HG03280 (cell line): ENCODE measurements at regions not wholly inside any gene's neighbourhood (a gene's known extent, or its start where the extent isn't known, plus 50 kb on each side); places are given as distances from the start of the nearest gene placed in this dataset.

Experiments
- ATAC-seq: cut with Tn5 transposase; IDR thresholded peaks from one replicate; pipeline ENCODE4 v1.9.1; 2021; ENCODE audit warnings: mild to moderate bottlenecking, moderate library complexity; ENCODE audit not compliant: unreplicated experiment

DNA sequence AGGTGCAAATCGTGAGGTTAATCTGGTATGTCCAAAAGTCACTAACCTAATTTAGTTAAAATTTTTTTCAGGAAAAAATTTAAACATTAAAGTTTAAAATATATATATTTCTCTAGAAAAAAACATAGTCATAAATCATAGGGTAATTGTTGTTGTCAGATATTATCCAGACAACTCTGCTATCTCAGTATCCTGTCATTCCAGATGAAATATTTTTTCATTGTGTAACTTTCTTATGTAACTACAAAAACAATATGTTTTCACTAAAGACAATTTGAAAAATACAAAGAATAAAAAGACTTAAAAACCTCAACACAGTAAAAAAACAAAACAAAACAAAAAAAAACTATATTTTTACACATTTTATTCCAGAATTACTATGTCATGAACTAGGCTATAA, 57.6 kb downstream of the TENT5A start:
- ATAC-seq, result no peak

DNA sequence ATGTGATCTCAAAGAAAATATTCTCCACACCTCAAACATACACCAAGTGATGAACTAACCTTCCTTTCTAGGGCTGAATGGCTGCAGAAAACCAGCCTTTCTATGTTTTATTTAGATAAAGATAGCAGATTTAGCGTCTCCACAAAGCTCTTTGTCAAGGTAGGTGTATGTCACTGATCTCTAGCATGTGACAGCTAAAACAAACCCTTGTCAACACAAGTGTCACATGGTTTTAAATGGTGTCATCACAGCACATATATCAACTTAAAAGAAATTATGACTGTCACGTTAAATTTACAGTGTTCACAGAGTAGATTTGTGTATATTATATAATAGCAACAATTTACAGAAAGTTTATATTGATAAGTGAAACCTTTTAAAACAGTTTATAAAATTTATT, 58.3 kb downstream of the TENT5A start:
- no peak for ATAC-seq

DNA sequence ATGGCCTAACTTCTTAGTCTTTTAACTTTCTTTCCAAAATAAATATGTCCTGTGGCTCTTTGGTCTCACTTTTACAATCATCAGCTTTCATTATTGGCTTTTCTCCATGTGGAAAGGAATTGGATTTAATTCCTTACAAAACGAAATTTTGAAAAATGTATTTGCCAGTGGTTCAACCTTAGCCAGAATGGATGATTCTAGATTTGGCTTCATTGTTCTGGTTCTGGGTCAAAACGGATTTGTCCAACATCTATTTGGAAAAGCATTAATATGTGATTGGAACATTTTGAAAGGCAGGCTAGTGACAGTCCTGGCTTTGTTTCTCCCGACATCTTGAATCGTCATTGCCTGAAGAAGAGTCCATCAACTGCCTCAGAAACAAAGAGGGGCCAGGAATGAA, 59.2 kb downstream of the TENT5A start:
- no peak for ATAC-seq

DNA sequence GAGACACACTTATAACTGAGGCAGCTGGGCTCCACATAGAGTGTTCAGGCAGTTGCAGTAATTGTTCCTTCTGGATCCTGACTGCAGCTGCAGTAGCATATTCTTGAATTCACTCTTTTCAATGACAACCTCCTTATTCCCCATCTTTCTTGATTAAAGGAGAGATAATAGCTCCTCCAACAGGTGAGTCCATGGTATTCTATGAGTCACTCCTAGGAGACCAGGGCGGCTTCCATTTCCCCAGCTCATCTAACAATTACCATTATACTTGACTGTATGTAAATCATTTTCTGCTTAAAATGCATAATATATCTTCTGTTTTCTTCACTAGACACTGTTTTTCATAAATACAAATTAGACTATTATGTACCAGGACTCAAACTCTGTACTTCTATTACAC, 62.4 kb downstream of the TENT5A start:
- ATAC-seq, result no peak

DNA sequence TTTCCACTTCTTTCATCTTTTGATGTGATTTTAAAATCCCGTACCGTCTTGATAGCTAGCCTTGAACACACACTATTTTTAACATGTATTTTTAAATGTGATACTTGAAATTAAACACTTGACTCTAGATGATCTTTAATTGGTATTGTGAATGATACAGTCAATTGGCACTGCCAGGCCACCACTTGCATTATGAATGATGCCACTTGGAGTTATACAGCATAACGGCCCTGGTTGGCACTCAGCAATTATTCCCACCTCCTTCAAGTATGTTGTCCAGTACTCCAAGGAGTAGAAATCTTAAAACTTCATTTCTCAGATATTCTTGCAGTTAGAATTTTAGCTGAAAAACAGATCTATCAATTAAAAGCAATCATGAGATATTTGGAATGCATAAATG, 62.9 kb downstream of the TENT5A start:
- no peak for ATAC-seq

DNA sequence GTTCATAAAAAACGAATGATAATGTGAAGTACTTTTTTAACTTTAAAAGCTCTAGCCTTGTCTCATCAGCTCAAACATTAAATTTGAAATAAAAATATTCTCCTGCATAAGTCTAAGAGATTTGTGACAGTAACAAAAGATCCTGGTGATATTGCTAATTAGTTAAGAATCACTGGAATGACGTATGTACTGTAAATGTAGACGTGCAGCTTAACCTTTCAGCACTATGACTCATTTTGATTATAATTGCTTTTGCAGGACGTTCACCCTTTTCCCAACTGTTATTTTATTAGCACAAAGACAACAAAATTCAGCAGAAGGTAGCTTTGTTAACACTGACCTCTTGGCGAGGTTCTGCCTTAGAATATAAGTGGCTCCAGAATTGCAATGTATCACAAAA, 68.6 kb downstream of the TENT5A start:
- ATAC-seq, result no peak

DNA sequence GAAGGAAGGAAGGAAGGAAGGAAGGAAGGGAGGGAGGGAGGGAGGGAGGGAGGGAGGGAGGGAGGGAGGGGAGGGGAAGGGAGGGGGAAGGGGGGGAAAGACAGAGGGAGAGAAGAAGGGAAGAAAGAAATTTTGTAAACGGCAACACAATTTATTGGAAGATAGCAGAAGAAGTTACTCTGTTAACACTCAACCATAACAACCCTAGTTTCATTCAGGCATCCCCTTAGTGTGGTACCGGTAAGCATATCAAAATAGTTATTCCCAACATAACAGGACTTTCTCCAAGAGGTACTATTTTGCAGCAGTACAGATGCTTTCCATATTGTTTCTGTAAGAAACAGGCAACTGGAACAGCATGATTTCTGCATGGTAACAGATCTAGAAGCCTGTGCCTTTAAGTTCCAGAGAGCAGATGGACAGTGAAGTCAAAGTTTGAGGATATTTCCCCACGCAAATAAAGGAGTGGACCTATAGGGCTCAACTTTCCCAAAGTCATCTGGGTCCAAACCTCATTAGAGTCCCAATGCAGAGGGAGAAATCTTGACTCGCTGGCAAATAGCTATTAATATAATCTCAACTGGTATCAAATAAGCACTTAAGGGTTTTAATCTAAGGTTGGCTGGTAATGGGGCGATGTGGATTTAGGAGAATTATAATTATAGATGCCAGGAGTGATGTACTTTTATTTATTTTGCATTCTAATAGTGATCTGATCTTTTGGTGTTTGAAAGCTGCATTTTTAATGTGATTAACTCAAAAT, 69.4 kb downstream of the TENT5A start:
- ATAC-seq, result no peak

DNA sequence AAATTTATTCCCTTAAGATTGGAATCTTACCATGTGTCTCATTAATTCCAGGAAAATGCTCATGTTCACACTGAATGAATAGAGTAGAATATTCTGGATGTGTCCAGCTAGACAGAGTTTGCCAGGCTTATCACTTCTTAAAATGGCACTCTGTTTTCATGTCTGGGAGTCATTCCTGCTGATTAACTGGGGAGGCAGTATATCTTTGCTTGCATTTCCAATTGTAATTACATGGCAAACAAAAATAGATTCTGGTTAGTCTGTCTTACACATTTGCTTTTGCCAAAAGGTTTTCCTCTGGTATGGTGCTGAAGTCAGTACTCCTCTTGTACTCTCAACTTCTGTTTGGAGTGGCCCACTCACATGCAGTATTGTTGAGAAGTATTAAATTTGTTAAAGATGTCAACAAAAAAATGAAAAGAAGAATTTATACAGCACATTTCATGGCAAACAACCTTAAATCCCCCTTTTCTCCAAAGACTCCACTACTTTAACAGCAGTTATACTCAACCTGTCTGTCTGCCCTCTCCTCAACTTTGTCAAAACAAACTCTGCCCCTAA, 70.2 kb downstream of the TENT5A start:
- ATAC-seq, result no peak

DNA sequence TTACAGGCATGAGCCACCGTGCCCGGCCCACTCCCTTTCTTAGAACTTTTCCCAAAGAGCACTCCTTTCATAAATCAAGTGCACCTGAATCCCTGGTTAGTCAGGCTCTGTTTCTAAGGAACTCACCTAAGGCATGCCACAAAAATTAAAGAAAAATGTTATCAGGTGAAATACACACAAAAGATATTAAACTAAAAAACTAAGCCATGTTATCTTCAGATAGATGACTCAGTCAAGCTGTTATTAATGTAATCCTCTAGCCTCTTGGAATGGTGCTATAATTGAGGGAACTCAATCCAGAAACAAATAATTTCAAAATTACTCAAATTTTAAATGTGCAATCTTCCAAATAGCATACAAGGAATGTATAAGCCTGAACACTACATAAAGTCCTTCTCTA, 83.0 kb downstream of the TENT5A start:
- no peak for ATAC-seq

DNA sequence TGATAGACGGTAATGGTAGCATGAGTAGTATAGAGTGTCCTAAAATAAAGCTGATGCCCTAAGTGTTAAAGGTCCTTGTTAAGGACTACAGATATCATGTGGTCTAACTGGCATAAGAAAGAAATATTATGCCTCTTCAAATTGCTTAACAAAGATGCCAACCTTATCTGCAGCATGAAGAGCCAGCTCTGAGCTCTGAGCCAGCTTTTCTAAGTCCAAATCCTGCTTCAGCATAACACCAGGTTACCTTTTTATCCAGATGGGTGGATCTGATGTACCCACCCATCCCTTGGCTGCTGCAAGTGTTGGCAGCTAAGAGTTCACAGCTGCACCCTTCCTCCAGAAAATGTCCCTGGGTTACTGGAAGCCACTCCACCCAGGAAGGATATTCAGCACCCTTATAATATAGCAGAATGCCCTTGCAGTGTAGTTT, 83.8 kb downstream of the TENT5A start:
- ATAC-seq, result no peak

DNA sequence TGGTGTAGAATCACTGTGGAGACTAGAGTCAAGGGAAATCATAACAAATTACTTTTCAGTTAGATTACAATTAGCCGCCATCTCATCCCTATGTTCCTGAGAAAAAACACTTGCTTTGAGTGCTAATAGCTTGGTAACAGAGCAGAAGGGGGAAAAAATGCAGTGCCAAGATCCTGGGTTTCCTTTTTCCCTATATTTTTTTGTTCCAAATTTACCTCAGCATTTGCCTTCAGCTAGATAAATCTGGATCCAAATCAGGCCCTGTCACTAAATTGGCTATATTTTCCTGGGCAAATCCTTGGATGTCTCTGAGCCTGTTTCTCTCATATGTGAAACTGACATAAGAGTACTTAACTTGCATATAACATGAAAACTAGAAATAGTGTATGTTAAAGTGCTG, 86.0 kb downstream of the TENT5A start:
- no peak for ATAC-seq

DNA sequence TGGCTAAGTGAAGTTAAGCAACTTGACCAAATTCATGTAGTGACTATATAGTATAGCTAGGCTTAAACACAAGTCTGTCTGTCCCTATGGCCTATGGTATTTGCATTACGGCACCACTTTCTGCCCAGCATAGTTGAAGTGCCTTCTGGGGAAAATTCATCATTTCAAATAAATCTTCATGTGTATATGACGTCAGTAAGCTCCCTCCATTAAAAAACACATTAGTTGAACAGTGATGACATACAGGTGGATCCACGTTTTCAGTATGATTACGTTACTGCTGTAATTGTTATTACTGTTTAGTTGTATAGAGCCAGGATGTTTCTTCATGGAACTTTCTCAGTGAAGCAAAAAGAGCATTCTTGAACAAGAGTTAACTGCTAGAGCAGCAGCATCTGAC, 96.2 kb downstream of the TENT5A start:
- ATAC-seq, result no peak

DNA sequence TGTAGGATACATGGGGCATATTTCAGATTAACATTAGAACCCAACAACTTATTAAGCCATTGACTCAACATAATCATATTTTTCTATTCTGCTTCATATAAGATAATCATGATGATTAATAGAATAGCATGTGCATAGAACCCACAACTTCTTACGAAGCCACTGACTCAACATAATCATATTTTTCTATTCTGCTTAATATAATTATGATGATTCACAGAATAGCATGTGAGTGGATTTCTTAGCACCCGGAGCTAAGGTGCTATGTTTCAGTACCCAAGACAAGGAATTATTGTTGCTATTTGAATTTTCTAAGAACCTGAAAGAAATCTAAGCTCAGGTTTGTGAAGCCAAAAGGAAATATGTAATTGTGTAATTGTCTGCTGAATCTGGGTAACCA, 96.8 kb downstream of the TENT5A start:
- no peak for ATAC-seq

DNA sequence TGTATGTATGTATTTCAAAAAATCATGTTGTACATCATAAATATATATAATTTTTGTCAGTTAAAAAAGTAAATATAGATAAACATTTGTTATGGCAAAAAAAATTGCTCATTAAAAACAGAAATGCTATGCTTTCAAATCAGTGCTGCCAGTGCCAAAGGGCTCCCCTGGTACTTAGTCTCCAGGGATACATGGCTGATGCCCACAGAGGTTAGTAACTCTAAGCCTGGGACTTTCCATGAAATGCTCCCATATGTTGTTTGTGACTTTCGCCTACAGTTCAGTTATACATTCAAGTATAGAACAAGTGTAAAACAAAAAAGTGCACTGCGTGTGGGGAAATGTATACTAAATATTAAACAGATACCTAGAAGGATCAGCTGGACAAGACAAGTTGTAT, 104.0 kb downstream of the TENT5A start:
- no peak for ATAC-seq

DNA sequence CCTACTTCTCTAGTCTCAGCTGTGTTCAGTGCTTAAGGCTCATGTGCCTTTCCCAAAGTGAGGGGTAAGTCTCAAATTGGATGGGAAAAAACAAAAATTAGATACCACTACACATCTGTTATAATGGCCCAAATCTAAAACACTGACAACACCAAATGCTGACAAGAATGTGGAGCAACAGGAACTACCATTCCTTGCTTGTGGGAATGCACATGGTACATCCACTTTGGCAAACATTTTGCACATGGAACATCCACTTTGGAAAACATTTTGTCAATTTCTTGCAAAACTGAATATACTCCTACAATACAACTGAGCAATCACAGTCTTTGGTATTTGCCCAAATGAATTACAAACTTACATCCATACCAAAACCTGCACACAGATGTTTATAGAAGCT, 109.3 kb downstream of the TENT5A start:
- ATAC-seq, result no peak

DNA sequence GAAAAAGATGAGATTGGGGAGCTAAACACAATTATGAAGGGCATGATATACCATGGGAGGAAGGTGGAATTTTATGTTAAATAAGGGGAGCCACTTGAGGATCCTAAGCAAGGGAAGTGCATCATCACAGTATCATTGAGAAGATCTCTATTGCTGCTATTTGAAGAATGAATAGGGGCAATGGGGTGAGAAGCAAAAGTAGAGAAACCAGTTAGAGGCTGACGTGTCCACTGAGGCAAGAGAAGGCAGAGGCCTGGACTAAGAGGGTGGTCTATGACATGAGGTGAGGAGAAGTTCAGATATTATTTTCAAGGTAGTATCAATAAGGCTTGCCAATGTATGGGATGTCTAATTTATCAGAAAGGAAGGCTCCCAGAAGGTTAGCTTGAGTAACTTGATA, 111.6 kb downstream of the TENT5A start:
- no peak for ATAC-seq

DNA sequence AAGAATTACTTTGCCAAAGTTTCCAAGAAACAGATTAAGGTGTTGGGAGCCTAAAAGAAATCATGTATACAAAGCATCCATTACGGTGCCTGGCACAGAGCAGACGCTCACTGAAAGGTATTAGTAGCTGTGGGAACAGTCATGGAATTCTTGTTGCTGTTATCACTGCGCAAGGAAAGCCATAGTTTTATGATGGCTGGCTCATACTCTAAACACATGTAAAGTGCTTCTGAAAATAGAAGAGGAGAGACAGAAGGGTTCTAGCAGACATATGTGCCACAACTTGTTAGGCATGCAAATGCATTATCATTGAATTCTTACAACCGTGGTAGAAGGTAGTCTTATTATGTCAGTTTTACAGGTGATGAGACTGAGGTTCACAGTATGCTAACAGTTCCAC, 112.4 kb downstream of the TENT5A start:
- ATAC-seq, result no peak

DNA sequence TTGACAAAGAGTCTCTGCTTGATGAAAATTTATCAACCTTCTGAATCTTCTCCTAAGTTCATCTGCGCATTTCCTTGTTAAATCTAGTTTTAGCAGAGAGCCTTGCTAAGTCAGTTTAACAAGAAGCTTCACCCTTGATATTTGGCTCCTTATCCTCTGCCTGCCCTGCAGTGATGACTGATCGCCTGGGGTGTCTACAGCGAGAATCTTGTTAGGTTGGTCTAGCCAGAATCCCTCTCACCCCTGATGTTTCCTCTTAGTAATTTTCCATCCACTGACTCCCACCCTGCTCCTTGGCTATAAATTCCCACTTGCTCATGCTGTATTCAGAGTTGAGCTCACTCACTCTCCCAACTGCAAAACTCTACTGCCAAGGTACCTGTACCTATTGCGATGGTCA, 114.1 kb downstream of the TENT5A start:
- no peak for ATAC-seq

DNA sequence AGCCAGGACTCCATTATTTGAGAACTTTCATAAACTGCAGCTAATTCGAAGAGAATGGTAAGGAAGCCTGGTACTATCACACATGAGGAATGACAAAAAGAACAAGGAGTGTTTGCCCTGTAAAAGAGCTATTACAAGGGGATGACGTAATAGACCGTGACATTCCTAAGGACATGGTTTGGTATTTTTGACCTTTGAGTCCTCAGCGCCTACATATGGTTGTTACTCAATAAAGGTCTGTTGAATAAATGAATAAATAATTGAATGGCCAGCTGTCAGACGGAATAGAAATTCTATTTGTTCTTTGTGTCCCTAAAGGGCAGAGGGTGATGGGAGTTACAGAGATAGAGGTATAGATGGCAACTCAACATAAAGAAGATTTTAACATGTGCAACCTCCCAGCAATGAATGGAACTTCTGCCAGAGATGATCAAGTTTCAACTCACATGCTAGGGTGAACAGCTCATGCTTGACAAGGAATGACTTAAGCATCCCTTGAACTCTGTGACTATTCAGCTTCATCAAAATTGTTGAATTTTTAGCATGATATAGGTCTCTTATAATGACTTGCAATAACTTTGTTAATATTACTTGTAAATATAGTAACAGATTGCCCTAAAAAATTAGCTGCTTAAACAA, 115.4 kb downstream of the TENT5A start:
- no peak for ATAC-seq

DNA sequence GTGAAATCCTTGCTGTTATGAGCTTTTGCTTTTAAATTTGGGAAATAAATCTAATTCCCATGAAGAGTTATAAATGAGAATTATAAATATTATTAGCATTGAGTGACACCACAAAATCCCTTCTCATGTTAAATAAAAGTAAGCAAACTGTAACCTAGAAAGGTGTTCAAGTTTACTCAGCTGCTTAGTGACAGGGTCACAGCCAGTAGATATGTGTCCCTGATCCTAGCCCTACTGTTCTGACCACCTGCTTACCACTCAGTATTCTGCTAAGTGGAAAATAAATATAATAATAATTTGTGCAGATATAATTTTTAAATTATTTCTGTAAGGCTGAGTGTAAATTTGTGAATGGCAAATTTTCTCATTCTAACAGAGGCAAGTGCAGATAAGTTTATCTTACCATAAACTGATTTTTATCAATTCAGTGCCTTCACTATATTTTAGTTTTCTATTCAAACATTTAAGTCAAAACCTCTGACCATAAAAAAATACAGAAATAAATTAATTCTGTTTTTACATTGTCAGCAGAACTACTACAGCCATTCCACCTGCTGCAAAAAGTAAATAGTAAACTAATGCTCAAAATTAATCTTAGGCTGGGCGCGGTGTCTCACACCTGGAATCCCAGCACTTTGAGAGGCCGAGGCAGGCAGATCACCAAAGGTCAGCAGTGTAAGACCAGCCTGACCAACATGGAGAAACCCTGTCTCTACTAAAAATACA, 118.2 kb downstream of the TENT5A start:
- no peak for ATAC-seq

DNA sequence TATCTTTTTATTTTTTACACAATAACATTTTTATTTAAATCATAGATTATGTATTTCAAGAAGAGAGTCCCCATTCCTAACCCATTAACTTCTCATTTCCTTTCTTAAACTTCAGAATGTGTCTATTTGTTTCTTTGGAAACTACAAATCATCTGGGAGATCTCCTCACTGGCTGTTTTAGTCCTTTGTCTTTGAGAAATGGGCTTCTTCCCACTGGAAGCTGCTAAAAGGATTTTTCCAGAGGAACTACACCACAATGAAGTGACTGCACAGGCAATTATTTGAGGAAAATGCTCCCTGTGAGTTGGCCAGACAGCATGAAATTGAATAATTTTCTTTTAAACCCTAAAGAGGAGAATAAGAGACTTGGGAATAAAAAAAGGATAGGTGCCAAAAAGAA, 119.1 kb downstream of the TENT5A start:
- no peak for ATAC-seq

DNA sequence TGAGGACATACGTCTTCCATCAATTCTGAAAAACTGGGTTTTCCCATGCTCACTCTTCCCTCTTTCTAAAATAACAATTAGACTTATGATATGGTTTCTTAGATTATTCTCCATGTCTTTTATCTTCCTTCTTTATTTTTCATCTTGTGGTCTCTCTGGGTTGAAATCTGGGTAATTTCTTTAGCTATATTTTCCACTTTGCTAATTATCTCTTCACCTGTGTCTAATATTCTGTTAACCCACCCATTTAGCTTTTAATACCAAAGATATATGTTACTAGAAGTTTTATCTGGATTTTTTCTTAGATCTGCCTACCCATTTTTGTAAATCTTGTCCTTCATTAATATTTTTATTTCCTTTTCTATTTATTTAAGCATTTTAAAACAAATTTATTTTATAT, 121.8 kb downstream of the TENT5A start:
- no peak for ATAC-seq
